Fibroblast of lung (primary cell): ENCODE measurements at regions not wholly inside any gene's neighbourhood (a gene's known extent, or its start where the extent isn't known, plus 50 kb on each side); places are given as distances from the start of the nearest gene placed in this dataset.

Experiments used
- CTCF ChIP-seq, 2 donors: IDR thresholded peaks in 1 of 2; conservative IDR thresholded peaks in 1 of 2; 1 replicate in 1 of 2; 2 replicates in 1 of 2; pipeline ENCODE4 v1.5.1; 2011 to 2012; ENCODE audit warnings: low read length in 2 of 2, control low read depth in 1 of 2, inconsistent platforms in 1 of 2, low read depth in 1 of 2, mild to moderate bottlenecking in 1 of 2
- EZH2 ChIP-seq: IDR thresholded peaks from 2 replicates; pipeline ENCODE4 v1.5.1; 2012; ENCODE audit warnings: low read length, control low read depth, mild to moderate bottlenecking; ENCODE audit errors: missing control alignments

- TF ChIP-seq CTCF (conservative IDR thresholded peaks at IDR 0.05 in 1 of 2, IDR thresholded peaks at IDR 0.05 in 1 of 2; ENCODE audit: low read depth in 1 of 2, low read length in 2 of 2) (no peak), EZH2 (no peak)
These were observed 121.7 kb upstream of the NLRP1 start for GRCh38 chr17:5705876-5706576.
